Activated effector memory CD4-positive, alpha-beta T cell treated with anti-CD3 and anti-CD28 coated beads, Interleukin-2, amount 50 U/mL, for 16 hours (primary cell): ENCODE measurements at regions not wholly inside any gene's neighbourhood (a gene's known extent, or its start where the extent isn't known, plus 50 kb on each side); places are given as distances from the start of the nearest gene placed in this dataset.

ENCODE experiments used
- DNase-seq: peaks from one replicate; pipeline ENCODE4 v3.0.0-alpha.2; 2020

DNA sequence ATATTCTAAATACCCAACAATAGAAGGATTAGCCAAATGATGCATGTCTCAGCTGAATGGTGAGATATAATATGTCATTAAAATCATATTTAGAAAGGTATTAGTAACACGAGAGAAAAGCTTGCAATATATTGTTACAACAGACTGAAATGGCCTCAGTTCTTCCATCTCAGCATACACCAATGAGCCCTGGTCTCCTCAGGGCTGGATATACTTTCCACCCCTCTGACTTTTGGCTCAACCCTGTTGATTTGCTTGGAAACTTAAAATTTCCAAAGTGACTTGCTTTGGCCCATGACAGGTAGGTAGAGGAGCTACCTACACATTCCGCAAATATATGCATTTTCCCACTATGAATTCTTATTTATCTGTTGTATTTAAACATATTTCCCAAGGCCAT, 908.1 kb upstream of the TMEM132C start:
- DNase-seq, result no peak

DNA sequence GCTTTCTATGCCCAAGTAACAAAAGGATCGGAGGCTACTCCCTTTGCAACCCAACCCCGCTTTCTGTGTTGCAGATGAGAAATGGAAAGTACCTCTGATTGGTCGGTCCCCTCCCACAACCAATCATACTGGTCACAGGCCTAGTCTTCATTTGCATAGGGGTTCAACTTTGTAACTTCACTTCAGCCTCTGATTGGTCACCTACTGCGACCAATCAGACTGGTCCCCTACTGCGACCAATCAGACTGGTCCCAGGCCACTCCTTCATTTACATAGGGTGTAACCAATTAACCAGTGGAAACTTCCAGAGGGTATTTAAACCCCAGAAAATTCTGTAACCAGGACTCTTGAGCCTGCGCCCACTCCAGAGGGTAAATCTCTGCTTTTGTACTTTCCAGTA, 906.4 kb upstream of the TMEM132C start:
- no peak for DNase-seq

DNA sequence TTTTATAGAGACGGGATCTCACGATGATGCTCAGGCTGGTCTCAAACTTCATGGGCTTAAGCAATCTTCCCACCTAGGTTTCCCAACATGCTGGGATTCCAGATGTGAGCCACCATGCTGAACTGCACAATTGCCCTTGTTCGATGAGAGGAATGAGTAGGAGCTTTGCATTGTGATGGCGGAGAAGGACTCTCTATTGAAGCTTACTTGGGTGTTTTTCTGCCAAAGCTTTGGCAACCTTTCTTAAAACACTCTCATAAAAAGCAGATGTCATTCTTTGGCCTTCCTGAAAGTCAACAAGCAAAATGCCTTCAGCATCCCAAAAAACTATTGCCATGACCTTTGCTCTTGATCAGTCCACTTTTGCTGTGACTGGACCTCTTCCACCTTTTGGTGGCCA, 904.8 kb upstream of the TMEM132C start:
- DNase-seq, result no peak

DNA sequence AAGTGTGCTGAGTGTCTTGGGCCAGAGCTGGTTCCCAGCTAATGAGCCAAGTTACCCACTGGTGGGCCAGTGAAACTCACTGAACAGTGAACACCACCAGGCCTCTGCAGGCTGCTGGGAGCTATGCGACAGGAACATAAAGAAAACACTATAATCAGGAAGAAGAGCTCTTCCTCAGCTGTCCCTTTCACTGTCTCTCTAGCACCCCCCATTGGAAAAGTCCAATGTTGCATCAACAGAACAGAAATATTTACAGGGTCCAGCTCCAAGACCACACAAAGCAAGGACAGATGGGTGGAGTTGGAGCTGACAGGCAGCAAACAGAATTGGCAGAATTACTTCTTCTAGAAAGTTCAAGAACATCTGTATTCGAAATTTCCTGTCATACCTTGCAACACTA, 903.6 kb upstream of the TMEM132C start:
- no peak for DNase-seq

DNA sequence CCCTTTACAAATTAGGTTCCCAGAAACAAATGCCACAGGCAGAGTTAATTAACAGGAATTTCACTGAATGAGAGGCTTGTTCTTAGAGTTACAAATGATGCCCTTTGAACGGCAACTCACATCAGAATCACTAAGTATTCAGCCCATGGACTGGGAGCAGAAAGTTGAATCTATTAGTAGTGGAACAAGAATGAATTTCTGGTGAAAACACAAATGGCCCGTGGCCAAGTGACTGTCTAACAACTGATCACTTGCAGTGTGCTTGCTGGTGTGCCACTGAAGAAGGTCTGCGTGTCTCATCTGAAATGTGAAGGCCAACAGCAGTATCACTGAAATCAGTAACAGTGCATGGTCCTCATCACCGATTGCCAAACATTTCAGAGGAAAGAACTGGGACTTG, 893.4 kb upstream of the TMEM132C start:
- no peak for DNase-seq

DNA sequence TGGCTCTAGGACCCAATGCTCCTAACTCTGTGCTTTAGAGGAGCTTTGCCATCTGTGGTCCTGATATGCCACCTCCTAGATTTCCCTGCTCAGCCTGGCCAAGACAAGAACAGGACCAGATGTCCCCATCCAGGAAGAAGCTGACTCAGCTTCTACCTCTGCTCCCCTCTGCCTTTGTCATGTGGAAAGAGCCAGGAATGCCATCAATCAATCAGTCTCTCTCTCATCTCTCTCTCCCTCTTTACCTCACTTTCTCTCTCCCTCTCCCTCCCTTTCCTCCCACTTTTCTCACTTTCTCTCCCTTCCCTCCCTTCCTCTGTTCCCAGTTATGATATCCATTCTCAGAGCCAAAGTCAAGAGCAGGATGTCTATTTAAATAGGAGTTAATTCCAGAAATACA, 892.5 kb upstream of the TMEM132C start:
- DNase-seq, result no peak

DNA sequence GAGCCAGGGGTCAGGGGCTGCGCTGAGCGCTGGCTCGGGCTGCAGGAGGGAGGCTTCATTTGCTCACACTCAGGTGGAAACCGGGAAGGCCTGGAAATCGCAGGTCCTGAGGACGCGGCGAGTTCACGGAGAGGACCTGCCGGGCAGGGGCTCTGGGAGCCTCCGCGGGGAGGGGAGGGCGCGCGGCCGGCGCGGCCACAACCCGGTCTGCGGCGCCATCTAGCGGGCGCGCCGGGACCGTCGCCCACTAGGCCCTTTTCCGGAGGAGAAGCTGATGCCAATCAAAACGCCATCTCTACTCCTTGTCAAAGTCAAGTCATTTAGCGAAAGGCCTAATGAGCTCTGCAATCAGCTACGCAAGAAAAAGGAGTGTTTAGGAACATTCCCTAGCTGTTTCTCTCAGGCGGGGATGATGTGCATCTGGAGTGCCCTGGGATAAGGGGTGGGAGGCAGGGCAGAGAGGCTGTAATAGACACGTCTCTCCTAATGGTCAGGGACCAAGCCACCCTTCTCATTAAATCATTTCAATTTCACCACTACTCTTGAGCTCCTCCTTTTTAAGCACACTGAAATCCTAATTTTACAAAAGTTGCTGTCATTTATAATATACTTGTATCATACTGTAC, 885.8 kb upstream of the TMEM132C start:
- DNase-seq, result peak; percentile 71

DNA sequence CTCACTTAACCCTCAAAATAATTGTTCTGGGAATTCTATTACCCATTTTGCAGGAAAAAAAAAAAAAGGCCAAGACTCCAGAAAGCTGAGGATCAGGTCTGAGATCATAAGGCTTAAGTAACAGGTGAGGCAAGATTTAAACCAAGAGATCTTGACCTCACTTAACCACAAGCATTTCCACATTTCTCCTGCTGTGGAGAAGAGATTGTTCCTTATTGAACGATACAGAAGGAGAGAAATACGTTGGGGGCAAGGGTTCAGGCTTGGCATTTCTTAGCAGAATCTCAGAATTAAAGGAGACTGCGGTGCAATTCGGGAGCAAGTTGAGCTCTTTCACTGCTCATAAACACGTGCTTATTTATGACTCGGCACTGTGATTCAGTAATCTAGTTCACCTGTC, 885.3 kb upstream of the TMEM132C start:
- DNase-seq, result no peak

DNA sequence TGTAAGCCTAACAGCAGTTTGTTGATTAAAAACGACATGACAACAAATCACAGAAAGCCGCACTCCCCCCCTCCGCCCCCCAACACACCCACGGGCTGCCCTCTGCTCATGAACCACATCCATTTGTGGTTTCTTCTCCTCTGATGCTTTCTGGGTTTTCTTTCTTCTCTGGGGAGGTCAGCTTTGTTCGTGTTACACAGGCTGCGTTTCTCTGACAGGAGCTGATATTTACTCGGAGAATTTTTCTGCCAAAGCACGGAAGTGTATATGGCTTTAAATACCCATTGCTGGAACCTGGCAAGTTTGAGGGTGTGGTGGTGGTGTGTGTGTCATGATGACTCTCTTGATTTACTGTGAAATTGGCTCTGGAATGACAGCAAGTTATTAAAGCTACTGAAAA, 883.7 kb upstream of the TMEM132C start:
- DNase-seq, result no peak

DNA sequence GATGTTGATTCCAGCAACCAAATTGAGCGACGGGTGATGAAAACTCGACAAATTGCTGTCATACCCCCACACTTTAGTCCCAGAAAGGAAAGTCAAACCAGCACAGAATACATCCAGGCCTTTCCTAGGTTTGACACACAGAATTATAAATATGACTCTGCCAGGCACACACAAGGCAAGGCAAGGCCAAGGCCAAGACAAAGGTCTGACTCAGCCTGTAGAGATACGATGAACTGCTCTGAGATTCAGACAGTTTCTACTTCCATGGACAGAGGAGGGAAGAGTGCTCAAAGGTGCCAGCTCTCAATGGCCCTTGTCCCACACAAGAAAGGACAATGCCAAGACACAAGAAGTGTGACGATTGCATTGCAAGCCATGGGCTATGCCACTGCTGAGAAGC, 880.2 kb upstream of the TMEM132C start:
- no peak for DNase-seq

DNA sequence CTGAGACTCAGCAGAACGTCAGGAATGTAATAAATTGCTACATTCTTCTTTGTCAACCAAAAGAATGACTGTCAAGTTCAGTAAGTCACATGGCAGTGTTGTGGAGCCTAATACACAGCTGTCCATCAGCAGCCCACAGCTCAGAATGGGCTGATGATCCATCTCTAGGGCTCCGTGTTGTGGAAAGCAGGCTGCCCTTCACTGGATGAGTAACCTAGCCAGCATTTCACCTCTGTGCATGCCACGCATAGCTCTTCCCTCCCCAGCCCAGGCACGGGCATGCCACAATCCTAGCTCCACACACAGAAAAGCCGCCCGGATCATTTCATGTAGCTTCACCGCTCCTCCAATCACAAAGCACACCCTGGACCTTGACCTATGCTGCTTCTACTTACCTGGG, 878.0 kb upstream of the TMEM132C start:
- no peak for DNase-seq

DNA sequence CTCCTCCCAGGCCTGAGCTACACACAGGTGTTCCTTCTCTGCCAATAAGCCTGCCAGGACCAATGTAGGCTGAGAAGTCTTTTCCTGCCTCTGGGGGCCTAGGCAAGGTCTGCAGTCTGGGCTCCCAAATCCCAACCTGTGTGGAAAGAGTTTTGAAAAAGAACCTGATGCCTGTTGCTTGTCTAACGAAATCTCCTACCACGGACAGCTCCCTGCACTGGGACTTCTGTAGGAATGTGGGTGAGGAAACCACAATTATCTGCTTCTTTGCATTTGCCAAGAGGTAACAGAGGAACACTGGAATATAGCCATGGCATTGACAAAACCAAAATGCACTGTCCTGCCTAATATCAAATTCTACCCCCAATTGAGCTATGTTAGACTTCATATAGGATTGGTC, 877.0 kb upstream of the TMEM132C start:
- no peak for DNase-seq

DNA sequence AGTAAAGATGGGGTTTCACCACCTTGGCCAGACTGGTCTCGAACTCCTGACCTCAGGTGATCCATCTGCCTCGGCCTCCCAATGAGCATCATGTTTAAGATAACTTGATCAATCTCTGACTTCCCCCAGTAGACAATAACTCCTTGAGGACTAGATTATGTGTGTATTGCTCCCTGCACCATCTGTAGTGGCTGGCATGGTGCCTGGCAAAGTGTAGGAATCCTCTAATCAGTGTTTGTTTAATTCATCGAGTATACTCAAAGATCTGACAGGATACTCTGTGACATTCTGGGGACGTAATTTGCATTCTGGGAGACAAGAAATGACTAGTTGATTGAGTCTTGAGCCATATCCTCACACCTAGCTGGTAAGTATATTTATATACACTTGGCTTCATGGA, 873.5 kb upstream of the TMEM132C start:
- DNase-seq, result no peak

DNA sequence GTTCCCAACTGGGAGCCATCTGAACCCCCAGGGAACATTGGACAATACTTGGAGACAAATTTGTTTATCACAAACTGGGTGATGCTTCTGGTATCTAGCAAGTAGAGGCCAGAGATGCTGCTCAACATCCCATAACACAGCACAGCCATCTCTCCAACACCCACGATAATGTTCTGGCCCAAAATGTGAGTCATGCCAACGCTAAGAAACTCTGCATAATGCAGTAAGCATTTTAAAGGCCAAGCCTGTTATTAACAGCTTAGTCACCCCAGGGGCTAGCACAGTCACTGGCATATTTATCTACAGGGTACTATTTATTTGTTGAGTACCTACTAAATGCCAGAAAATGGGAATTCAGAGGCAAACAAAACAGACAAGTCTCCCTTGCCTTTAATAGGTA, 873.1 kb upstream of the TMEM132C start:
- no peak for DNase-seq

DNA sequence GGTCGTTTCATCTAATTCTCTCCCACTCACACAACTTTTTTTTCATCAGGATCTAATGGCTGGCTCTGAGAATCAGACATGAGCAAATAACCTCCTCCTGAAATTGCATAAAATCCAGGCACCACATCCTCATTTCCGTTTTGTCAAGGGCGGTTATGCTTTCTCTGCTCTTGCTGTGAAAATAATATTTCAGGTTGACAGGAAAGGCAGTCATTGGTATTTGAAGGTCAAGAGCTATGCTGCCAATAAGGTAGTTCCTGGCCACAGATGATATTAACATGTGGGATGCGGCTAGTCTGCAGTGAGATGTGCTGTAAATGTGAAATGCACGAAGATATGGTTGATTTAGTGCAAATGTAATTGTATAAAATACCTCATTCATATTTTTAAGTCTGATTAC, 870.2 kb upstream of the TMEM132C start:
- DNase-seq, result no peak

DNA sequence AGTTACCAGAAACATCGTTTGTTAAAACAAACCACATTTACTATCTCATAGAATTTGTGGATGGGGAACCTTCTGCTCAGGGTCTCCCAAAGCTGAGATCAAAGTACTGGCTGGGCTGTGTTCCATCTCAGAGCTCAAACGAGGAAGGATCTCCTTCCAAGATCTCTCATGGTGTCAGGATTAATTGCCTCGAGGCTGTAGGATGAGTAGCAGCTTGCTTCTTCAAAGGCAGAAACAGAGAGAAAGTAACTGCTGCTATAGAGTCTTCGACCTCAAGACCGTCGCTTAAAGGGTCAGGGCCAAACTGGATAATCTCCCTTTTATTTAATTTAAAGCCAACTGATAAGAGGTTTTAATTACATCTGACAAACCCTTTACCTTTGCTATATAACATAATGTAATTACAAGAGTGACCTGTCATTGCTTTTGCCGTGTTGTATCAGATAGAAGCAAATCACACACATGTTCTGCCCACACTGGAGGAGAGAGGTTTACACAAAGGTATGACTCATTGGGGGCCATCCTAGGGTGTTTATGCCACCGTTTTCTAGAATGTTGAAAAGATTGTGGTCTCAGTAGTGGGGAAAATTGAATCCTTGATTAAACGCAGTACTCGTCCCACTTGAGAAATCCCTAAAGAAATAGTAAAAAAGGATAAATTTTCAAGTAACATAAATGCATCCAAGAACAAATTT, 868.8 kb upstream of the TMEM132C start:
- no peak for DNase-seq

DNA sequence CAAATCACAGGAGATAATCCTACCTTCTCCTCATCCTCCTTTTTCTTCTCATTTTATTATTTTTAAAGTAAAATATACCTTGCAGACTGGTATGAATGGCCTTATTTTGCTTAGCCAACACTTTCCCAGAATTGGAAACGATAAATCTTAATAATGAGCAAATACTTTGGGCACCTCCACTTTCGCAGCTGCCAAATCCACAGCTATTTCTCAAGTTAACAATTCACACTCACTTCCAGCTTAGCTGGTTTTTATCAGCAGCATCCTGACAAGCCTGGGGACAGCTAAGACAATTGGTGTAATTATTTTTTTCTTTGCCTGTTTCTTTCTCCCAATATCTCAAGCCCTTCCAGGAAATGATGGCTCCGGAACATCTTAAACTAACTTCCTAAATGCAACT, 867.5 kb upstream of the TMEM132C start:
- DNase-seq, result no peak

DNA sequence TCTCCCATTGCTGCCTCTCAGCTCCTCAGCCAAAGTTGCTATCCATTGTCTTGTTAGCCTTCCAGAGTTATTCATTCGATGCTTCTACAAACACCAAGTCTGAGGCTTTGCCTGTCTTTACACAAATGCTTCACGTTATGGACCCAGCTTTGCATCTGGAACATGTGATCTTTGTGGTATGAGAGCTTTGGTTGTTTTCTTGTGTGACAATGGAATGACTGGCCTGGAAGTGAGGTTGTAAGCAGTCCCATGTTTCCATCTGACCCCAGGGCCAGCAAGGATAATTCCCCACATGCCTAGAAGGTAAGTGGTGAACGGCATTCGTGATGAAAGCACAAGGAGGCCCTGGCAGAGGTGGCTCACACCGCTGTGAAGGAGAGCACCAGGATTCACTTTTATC, 866.7 kb upstream of the TMEM132C start:
- no peak for DNase-seq

DNA sequence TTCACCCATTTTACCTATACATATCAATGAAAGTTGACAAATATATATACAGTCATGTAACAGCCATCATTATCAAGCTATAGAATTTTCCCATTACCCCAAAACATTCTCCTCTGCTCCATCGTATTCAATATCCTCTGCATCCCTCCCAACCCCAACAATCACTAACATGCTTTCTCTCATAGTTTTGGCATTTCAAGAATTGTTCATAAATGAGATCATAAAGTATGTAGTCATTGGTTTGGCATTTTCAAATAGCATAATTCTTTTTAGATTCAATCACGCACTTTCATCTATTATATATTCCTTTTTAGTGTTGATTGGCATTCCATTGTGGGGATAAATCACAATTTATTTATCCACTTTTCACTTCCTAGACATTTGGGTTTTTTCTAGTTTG, 866.0 kb upstream of the TMEM132C start:
- no peak for DNase-seq

DNA sequence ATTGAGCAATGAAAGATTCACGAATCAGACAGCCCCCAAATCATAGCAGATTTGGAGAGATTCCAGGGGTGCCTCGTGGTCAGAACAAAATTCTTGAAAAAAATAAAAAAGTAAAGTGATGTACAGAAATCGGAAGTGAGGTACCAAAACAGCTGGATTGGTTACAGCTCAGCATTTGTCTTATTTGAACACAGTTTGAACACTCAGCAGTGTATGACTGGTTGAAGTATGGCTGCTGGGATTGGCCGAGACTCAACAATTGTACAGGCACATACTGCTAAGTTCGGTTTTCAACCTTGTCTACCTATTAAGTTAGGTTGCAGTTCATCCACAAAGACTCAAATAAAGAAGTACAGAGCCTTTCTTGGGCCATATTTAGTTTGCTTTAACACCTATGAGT, 865.4 kb upstream of the TMEM132C start:
- no peak for DNase-seq

DNA sequence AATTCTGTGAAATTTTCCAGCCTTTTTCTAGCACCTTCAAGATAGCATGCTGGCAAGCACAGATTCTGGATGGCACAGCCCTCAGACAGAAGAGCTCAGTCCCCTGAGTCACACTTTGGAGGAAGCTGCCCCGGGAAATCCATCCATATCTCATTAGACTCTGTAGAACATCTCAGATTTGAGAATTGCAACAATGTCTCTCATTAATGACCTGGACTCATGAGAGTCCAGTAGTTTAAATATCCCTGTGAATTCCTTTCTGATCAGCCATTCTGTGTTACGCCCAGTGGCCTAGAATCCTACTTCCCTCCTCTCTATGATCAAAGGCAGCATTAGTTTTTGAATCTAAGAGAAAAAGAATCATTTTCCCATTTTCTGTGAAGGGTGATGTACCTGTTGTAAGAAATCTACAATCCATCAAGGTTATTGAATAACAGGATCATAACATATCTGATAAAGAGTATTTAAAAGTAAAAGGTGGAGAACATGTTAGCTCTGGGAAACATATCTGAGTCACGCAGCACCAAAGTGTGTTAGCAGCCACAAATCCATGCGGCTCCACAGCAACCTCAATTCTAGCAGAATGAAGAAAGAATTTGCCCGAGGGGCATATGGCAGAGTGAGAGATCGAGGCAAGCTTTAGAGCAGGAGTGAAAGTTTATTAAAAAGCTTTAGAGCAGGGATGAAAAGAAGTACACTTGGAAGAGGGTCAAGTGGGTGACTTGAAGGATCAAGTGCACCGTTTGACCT, 855.6 kb upstream of the TMEM132C start:
- no peak for DNase-seq

DNA sequence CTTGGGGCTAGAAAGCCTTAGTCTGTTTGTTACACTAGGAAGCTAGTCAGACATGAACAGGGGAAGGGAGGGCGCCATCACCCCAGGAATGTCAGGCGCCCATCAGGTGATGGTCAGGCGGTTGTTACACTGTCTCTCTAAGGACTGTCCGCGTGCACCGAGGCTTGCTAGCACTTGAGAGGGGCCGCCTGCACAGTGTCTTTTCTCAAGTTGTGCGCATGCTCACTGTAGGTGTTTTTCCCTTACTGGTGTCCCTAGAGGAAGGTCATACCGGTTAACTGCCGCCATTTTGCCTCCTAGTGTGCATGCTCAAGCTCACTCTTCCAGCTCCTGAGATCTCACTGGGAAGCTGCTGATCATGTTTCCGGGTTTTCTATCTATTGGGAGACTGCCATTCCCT, 855.0 kb upstream of the TMEM132C start:
- no peak for DNase-seq

DNA sequence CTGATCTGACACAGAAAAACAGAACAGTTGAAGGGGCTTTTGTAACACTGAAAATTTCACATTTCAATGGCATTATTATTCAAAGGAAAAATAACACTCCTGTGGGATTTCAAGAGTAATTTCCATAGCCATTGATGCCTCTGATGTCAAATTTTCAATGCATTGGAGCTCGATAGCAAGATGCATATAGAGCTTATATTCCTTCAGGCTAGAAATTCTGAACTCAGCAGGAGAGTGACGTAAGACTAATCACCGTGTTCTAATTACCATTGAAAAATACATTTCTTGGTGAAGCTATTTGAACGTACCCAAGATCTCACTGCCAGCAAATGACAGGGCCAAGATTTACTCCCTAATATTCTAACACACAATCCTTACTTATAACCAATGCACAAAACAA, 854.1 kb upstream of the TMEM132C start:
- no peak for DNase-seq

DNA sequence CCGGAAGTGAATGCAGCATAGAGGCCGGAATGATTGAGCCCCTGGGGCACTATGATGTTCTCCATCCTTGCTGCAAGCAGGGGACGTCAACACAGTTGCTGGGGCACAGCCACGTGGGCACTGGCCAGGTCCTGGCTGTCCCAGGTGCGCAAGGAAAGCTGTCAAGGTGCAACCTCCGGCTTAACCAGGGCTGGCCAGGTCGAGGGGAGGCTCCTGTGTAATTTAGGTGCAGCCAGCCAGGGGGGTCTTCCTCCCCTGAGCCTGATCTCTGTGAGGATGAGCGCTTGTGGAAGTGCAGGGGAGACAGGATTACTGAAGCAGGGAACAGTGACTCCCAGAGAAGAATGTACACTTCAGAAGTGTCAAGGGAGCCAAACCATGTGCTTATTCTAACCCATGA, 852.8 kb upstream of the TMEM132C start:
- no peak for DNase-seq

DNA sequence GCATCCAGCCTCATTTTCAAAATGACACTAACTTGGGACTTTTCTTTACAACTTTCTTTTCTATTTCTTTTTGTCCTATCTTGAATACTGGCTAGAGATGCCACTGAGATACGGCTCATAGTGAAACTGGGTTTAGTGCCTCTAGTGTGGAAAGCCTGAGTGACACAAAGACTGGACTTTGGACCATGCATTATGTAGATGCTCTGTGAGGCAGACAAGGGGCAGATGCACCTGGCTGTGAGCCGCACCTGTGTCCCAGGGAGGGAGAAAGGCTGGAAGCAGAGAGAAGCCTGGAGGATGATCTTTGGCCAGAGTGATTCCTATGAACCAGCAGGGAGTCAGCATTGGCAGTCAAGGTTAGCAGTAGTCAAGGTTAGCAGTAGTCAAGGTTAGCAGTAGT, 852.3 kb upstream of the TMEM132C start:
- no peak for DNase-seq
